Lower lobe of right lung (tissue), 2 donors: ENCODE measurements at regions not wholly inside any gene's neighbourhood (a gene's known extent, or its start where the extent isn't known, plus 50 kb on each side); places are given as distances from the start of the nearest gene placed in this dataset.

Experiments used
- ATAC-seq, 2 donors: fragments of 200-7000 bp; cut with Tn5 transposase; one replicate each; pipeline ENCODE4 v1.9.1; 2020 to 2022; ENCODE audit warnings: mild to moderate bottlenecking in 2 of 2, moderate library complexity in 2 of 2
- DNase-seq: peaks from one replicate; pipeline ENCODE4 v3.0.0-alpha.2; 2020
- H3K27ac ChIP-seq: fragments of 200-600 bp; one replicate; pipeline ENCODE4 v1.8.0; 2022
- H3K27me3 ChIP-seq: fragments of 200-600 bp; one replicate; pipeline ENCODE4 v1.8.0; 2022; ENCODE audit warnings: low read depth
- H3K36me3 ChIP-seq: fragments of 200-600 bp; one replicate; pipeline ENCODE4 v1.8.0; 2022; ENCODE audit warnings: mild to moderate bottlenecking
- H3K4me1 ChIP-seq: fragments of 200-600 bp; one replicate; pipeline ENCODE4 v1.8.0; 2022
- H3K4me3 ChIP-seq: fragments of 200-600 bp; one replicate; pipeline ENCODE4 v1.8.0; 2022; ENCODE audit warnings: mild to moderate bottlenecking
- H3K9me3 ChIP-seq: fragments of 200-600 bp; one replicate; pipeline ENCODE4 v1.8.0; 2022
- CTCF ChIP-seq: fragments of 200-600 bp; IDR thresholded peaks from one replicate; pipeline ENCODE4 v1.8.0; 2022; ENCODE audit warnings: antibody characterized with exemption, mild to moderate bottlenecking
- intact Hi-C: fragments of 100-400 bp; cut with DNase I; formaldehyde crosslinking; loops from one replicate; pipeline ENCODE4 v1.11.0; 2022
- donor health status: DM: no; HTN: yes; CAD: no; lungs with severe emphysema.

- H3K36me3 ChIP-seq, result no peaks in the 10 kb centered on the region
- no peak overlapping the region for H3K4me3 ChIP-seq
- DNase-seq, result no peak
- intact Hi-C loops, result no loop called here
- H3K9me3 ChIP-seq, result peaks cover 4% of the 10 kb centered on the region
- no peaks in the 10 kb centered on the region for H3K27me3 ChIP-seq
- H3K27ac ChIP-seq, result no peak overlapping the region
- H3K4me1 ChIP-seq, result no peaks in the 10 kb centered on the region
- TF ChIP-seq CTCF, result no peak
- no peak for ATAC-seq
These were observed 62.3 kb upstream of the TMEM132C start for GRCh38 chr12:128204711-128205110.

GRCh38 chr12:128205145-128205544, 61.8 kb upstream of the TMEM132C start:
- Histone ChIP-seq H3K4me1 (no peaks in the 10 kb centered on the region), H3K27ac (no peak overlapping the region), H3K4me3 (no peak overlapping the region), H3K27me3 (no peaks in the 10 kb centered on the region), H3K9me3 (peaks cover 4% of the 10 kb centered on the region), H3K36me3 (no peaks in the 10 kb centered on the region)
- intact Hi-C loops, result no loop called here
- DNase-seq, result no peak
- ATAC-seq, result no peak
- TF ChIP-seq CTCF, result no peak

GRCh38 chr12:128205758-128206157, 61.2 kb upstream of the TMEM132C start:
- no peak for TF ChIP-seq CTCF
- no peak overlapping the region for H3K4me3 ChIP-seq
- no peaks in the 10 kb centered on the region for H3K4me1 ChIP-seq
- intact Hi-C loops, result no loop called here
- no peaks in the 10 kb centered on the region for H3K27me3 ChIP-seq
- DNase-seq, result no peak
- peaks cover 4% of the 10 kb centered on the region for H3K9me3 ChIP-seq
- H3K36me3 ChIP-seq, result no peaks in the 10 kb centered on the region
- no peak overlapping the region for H3K27ac ChIP-seq
- no peak for ATAC-seq
